ENCODE measurements at regions not wholly inside any gene's neighbourhood (a gene's known extent, or its start where the extent isn't known, plus 50 kb on each side); places are given as distances from the start of the nearest gene placed in this dataset.

- Histone ChIP-seq H3K4me3 (ENCODE audit: low read length) (no peak overlapping the region), H3K9me3 (replicated peaks; ENCODE audit: control insufficient read depth, low read depth, low read length) (no peaks in the 10 kb centered on the region), H3K27ac (ENCODE audit: low read length) (no peak overlapping the region), H3K4me1 (ENCODE audit: control insufficient read depth, insufficient read depth, low read length) (no peaks in the 10 kb centered on the region), H3K36me3 (ENCODE audit: control insufficient read depth, insufficient read depth, low read length) (no peaks in the 10 kb centered on the region), H3K27me3 (ENCODE audit: control insufficient read depth, insufficient read depth, low read length) (no peaks in the 10 kb centered on the region)
- no peak for DNase-seq
- 64% methylated on average over 2 of the region's 2 CpGs for WGBS (ENCODE audit: insufficient coverage)
Measured at GRCh38 chr5:118728191-118728590, 260.2 kb downstream of the DTWD2 start.

- 90% methylated on average over 1 of the region's 3 CpGs for WGBS (ENCODE audit: insufficient coverage)
- Histone ChIP-seq H3K4me3 (ENCODE audit: low read length) (no peak overlapping the region), H3K27me3 (ENCODE audit: control insufficient read depth, insufficient read depth, low read length) (no peaks in the 10 kb centered on the region), H3K36me3 (ENCODE audit: control insufficient read depth, insufficient read depth, low read length) (no peaks in the 10 kb centered on the region), H3K4me1 (ENCODE audit: control insufficient read depth, insufficient read depth, low read length) (no peaks in the 10 kb centered on the region), H3K27ac (ENCODE audit: low read length) (no peak overlapping the region), H3K9me3 (replicated peaks; ENCODE audit: control insufficient read depth, low read depth, low read length) (no peaks in the 10 kb centered on the region)
- no peak for DNase-seq
Measured at GRCh38 chr5:118726891-118727290, 261.5 kb downstream of the DTWD2 start.

- Histone ChIP-seq H3K4me1 (ENCODE audit: control insufficient read depth, insufficient read depth, low read length) (no peaks in the 10 kb centered on the region), H3K9me3 (replicated peaks; ENCODE audit: control insufficient read depth, low read depth, low read length) (no peaks in the 10 kb centered on the region), H3K4me3 (ENCODE audit: low read length) (no peak overlapping the region), H3K36me3 (ENCODE audit: control insufficient read depth, insufficient read depth, low read length) (no peaks in the 10 kb centered on the region), H3K27me3 (ENCODE audit: control insufficient read depth, insufficient read depth, low read length) (no peaks in the 10 kb centered on the region), H3K27ac (ENCODE audit: low read length) (no peak overlapping the region)
- peak; percentile 47 for DNase-seq
Measured at GRCh38 chr5:118723021-118723338, 265.4 kb downstream of the DTWD2 start.

- H3K36me3 ChIP-seq (ENCODE audit: control insufficient read depth, insufficient read depth, low read length), result no peaks in the 10 kb centered on the region
- DNase-seq, result no peak
- H3K27ac ChIP-seq (ENCODE audit: low read length), result no peak overlapping the region
- no peaks in the 10 kb centered on the region for H3K4me1 ChIP-seq (ENCODE audit: control insufficient read depth, insufficient read depth, low read length)
- 50% methylated on average over 1 of the region's 7 CpGs for WGBS (ENCODE audit: insufficient coverage)
- no peak overlapping the region for H3K4me3 ChIP-seq (ENCODE audit: low read length)
- no peaks in the 10 kb centered on the region for H3K27me3 ChIP-seq (ENCODE audit: control insufficient read depth, insufficient read depth, low read length)
- no peaks in the 10 kb centered on the region for H3K9me3 ChIP-seq (replicated peaks; ENCODE audit: control insufficient read depth, low read depth, low read length)
Measured at GRCh38 chr5:118722122-118723020, 266.0 kb downstream of the DTWD2 start.

- Histone ChIP-seq H3K4me3 (ENCODE audit: low read length) (no peak overlapping the region), H3K36me3 (ENCODE audit: control insufficient read depth, insufficient read depth, low read length) (no peaks in the 10 kb centered on the region), H3K9me3 (replicated peaks; ENCODE audit: control insufficient read depth, low read depth, low read length) (peaks cover 4% of the 10 kb centered on the region), H3K27ac (ENCODE audit: low read length) (no peak overlapping the region), H3K27me3 (ENCODE audit: control insufficient read depth, insufficient read depth, low read length) (no peaks in the 10 kb centered on the region), H3K4me1 (ENCODE audit: control insufficient read depth, insufficient read depth, low read length) (no peaks in the 10 kb centered on the region)
- DNase-seq, result no peak
- WGBS (ENCODE audit: insufficient coverage), result 100% methylated on average over 1 of the region's 1 CpG
Measured at GRCh38 chr5:118711727-118712126, 276.6 kb downstream of the DTWD2 start.

GRCh38 chr5:118705959-118706667, 282.2 kb downstream of the DTWD2 start:
- DNase-seq, result no peak
- peaks cover 6% of the 10 kb centered on the region for H3K9me3 ChIP-seq (replicated peaks; ENCODE audit: control insufficient read depth, low read depth, low read length)
- H3K4me3 ChIP-seq (ENCODE audit: low read length), result no peak overlapping the region
- H3K36me3 ChIP-seq (ENCODE audit: control insufficient read depth, insufficient read depth, low read length), result no peaks in the 10 kb centered on the region
- WGBS (ENCODE audit: insufficient coverage), result 80% methylated on average over 1 of the region's 4 CpGs
- H3K27me3 ChIP-seq (ENCODE audit: control insufficient read depth, insufficient read depth, low read length), result no peaks in the 10 kb centered on the region
- H3K4me1 ChIP-seq (ENCODE audit: control insufficient read depth, insufficient read depth, low read length), result no peaks in the 10 kb centered on the region
- H3K27ac ChIP-seq (ENCODE audit: low read length), result no peak overlapping the region

GRCh38 chr5:118703241-118703640, 285.1 kb downstream of the DTWD2 start:
- no peak for DNase-seq
- H3K27me3 ChIP-seq (ENCODE audit: control insufficient read depth, insufficient read depth, low read length), result no peaks in the 10 kb centered on the region
- H3K4me3 ChIP-seq (ENCODE audit: low read length), result no peak overlapping the region
- H3K9me3 ChIP-seq (replicated peaks; ENCODE audit: control insufficient read depth, low read depth, low read length), result peaks cover 6% of the 10 kb centered on the region
- no peak overlapping the region for H3K27ac ChIP-seq (ENCODE audit: low read length)
- no peaks in the 10 kb centered on the region for H3K36me3 ChIP-seq (ENCODE audit: control insufficient read depth, insufficient read depth, low read length)
- no peaks in the 10 kb centered on the region for H3K4me1 ChIP-seq (ENCODE audit: control insufficient read depth, insufficient read depth, low read length)
- 88% methylated on average over 1 of the region's 2 CpGs for WGBS (ENCODE audit: insufficient coverage)

GRCh38 chr5:118701791-118702190, 286.6 kb downstream of the DTWD2 start:
- H3K4me3 ChIP-seq (ENCODE audit: low read length), result no peak overlapping the region
- H3K27me3 ChIP-seq (ENCODE audit: control insufficient read depth, insufficient read depth, low read length), result no peaks in the 10 kb centered on the region
- no peaks in the 10 kb centered on the region for H3K4me1 ChIP-seq (ENCODE audit: control insufficient read depth, insufficient read depth, low read length)
- H3K9me3 ChIP-seq (replicated peaks; ENCODE audit: control insufficient read depth, low read depth, low read length), result peaks cover 6% of the 10 kb centered on the region
- no peak overlapping the region for H3K27ac ChIP-seq (ENCODE audit: low read length)
- H3K36me3 ChIP-seq (ENCODE audit: control insufficient read depth, insufficient read depth, low read length), result no peaks in the 10 kb centered on the region
- DNase-seq, result no peak

- H3K4me3 ChIP-seq (ENCODE audit: low read length), result no peak overlapping the region
- no peaks in the 10 kb centered on the region for H3K27me3 ChIP-seq (ENCODE audit: control insufficient read depth, insufficient read depth, low read length)
- peaks cover 6% of the 10 kb centered on the region for H3K9me3 ChIP-seq (replicated peaks; ENCODE audit: control insufficient read depth, low read depth, low read length)
- no peaks in the 10 kb centered on the region for H3K4me1 ChIP-seq (ENCODE audit: control insufficient read depth, insufficient read depth, low read length)
- H3K27ac ChIP-seq (ENCODE audit: low read length), result no peak overlapping the region
- DNase-seq, result no peak
- WGBS (ENCODE audit: insufficient coverage), result 71% methylated on average over 1 of the region's 2 CpGs
- no peaks in the 10 kb centered on the region for H3K36me3 ChIP-seq (ENCODE audit: control insufficient read depth, insufficient read depth, low read length)
Measured at GRCh38 chr5:118700510-118700909, 287.8 kb downstream of the DTWD2 start.

GRCh38 chr5:118698774-118699173, 289.6 kb downstream of the DTWD2 start:
- Histone ChIP-seq H3K36me3 (ENCODE audit: control insufficient read depth, insufficient read depth, low read length) (no peaks in the 10 kb centered on the region), H3K9me3 (replicated peaks; ENCODE audit: control insufficient read depth, low read depth, low read length) (peaks cover 6% of the 10 kb centered on the region), H3K27ac (ENCODE audit: low read length) (no peak overlapping the region), H3K4me3 (ENCODE audit: low read length) (no peak overlapping the region), H3K4me1 (ENCODE audit: control insufficient read depth, insufficient read depth, low read length) (no peaks in the 10 kb centered on the region), H3K27me3 (ENCODE audit: control insufficient read depth, insufficient read depth, low read length) (no peaks in the 10 kb centered on the region)
- DNase-seq, result no peak
- 16% methylated on average over 2 of the region's 2 CpGs for WGBS (ENCODE audit: insufficient coverage)

Data from muscle of leg (tissue), 3 donors.